Erythroblast (primary cell): ENCODE measurements at regions not wholly inside any gene's neighbourhood (a gene's known extent, or its start where the extent isn't known, plus 50 kb on each side); places are given as distances from the start of the nearest gene placed in this dataset.

ENCODE experiments used
- GATA1 ChIP-seq: IDR thresholded peaks from 2 replicates; pipeline ENCODE4 v1.6.1; 2011; ENCODE audit warnings: low read depth, mild to moderate bottlenecking, control low read depth, low read length, moderate library complexity
- POLR2A ChIP-seq: IDR thresholded peaks from 2 replicates; pipeline ENCODE4 v1.6.1; 2011; ENCODE audit warnings: mild to moderate bottlenecking, low read length

- TF ChIP-seq POLR2A = no peak
- TF ChIP-seq GATA1 = no peak
Observed at GRCh38 chr20:6979621-6980020, 212.1 kb downstream of the BMP2 start.
